SU-DHL-6 (cell line): ENCODE measurements at regions not wholly inside any gene's neighbourhood (a gene's known extent, or its start where the extent isn't known, plus 50 kb on each side); places are given as distances from the start of the nearest gene placed in this dataset.
"Not testable (repeated sequence)": the region's sequence is repeated elsewhere in the genome, so short reads cannot be mapped to it uniquely, and the experiment has no call there.

Experiments
- H2AFZ ChIP-seq: fragments of 200-600 bp; sonication (generic); 2 replicates; pipeline ENCODE4 v1.6.1; 2014; ENCODE audit warnings: low read depth, mild to moderate bottlenecking, moderate library complexity, mixed read lengths, antibody characterized with exemption, low read length; ENCODE audit not compliant: severe bottlenecking
- H3F3A ChIP-seq: fragments of 200-600 bp; shearing (Covaris generic); 2 replicates; pipeline ENCODE4 v1.6.0; 2016; ENCODE audit warnings: antibody characterized with exemption, mild to moderate bottlenecking; ENCODE audit not compliant: insufficient read depth
- H3K27ac ChIP-seq: fragments of 200-600 bp; sonication (generic); 2 replicates; pipeline ENCODE4 v1.5.1; 2016; ENCODE audit warnings: low read depth, mild to moderate bottlenecking, low read length, moderate library complexity, mixed read lengths
- H3K27me3 ChIP-seq: fragments of 200-600 bp; sonication (generic), shearing (Covaris generic); 2 replicates; pipeline ENCODE4 v1.6.0; 2014; ENCODE audit warnings: mild to moderate bottlenecking, low read length
- H3K36me3 ChIP-seq: fragments of 200-600 bp; sonication (generic); 2 replicates; pipeline ENCODE4 v1.6.1; 2014; ENCODE audit warnings: mild to moderate bottlenecking, low read length, mixed read lengths
- H3K4me2 ChIP-seq: fragments of 300-600, 200-600 bp; shearing (Covaris generic), sonication (generic); 2 replicates; pipeline ENCODE4 v1.6.0; 2014; ENCODE audit warnings: low read length, low read depth, mild to moderate bottlenecking; ENCODE audit not compliant: poor library complexity, severe bottlenecking
- H3K4me3 ChIP-seq: fragments of 200-600 bp; sonication (generic); 2 replicates; pipeline ENCODE4 v1.5.1; 2014; ENCODE audit warnings: antibody characterized with exemption, low read length, mild to moderate bottlenecking, mixed read lengths; ENCODE audit not compliant: insufficient read depth, poor library complexity, severe bottlenecking
- H3K79me2 ChIP-seq: fragments of 200-600 bp; sonication (generic); 2 replicates; pipeline ENCODE4 v1.6.1; 2014; ENCODE audit warnings: mild to moderate bottlenecking, low read length, moderate library complexity; ENCODE audit not compliant: insufficient read depth
- H3K9ac ChIP-seq: fragments of 200-600 bp; sonication (generic); 2 replicates; pipeline ENCODE4 v1.7.0; 2014; ENCODE audit warnings: mild to moderate bottlenecking, low read length
- H3K9me2 ChIP-seq: fragments of 200-600 bp; sonication (generic); replicated peaks from 2 replicates; pipeline ENCODE4 v1.6.1; 2014; ENCODE audit warnings: low read length; ENCODE audit not compliant: insufficient read depth
- H3K9me3 ChIP-seq: fragments of 200-600 bp; sonication (generic); 2 replicates; pipeline ENCODE4 v1.6.1; 2014; ENCODE audit warnings: low read length, mixed read lengths; ENCODE audit not compliant: insufficient read depth
- H4K20me1 ChIP-seq: fragments of 200-600 bp; sonication (generic); 2 replicates; pipeline ENCODE4 v1.6.1; 2014; ENCODE audit warnings: low read depth, mild to moderate bottlenecking, antibody characterized with exemption, low read length, moderate library complexity, mixed read lengths
- CTCF ChIP-seq: fragments of 200-600 bp; sonication (generic); IDR thresholded peaks from one replicate; pipeline ENCODE4 v1.5.1; 2017; ENCODE audit warnings: antibody characterized with exemption, mild to moderate bottlenecking, low read length, moderate library complexity; ENCODE audit not compliant: insufficient read depth, poor library complexity, severe bottlenecking
- EZH2phosphoT487 ChIP-seq: fragments of 200-600 bp; sonication (generic), shearing (Covaris generic); conservative IDR thresholded peaks from 2 replicates; pipeline ENCODE4 v1.6.1; 2018; ENCODE audit warnings: mild to moderate bottlenecking, antibody characterized with exemption, low read length, moderate library complexity, mixed read lengths

- H3K4me3 ChIP-seq, result no peak overlapping the region
- TF ChIP-seq EZH2phosphoT487, result no peak
- no peak for TF ChIP-seq CTCF
- H2AFZ ChIP-seq, result no peak overlapping the region
- no peaks in the 10 kb centered on the region for H3K9me2 ChIP-seq
- H3K27me3 ChIP-seq, result no peaks in the 10 kb centered on the region
- H3K27ac ChIP-seq, result no peak overlapping the region
- no peaks in the 10 kb centered on the region for H3K9me3 ChIP-seq
- no peak overlapping the region for H3K4me2 ChIP-seq
- no peaks in the 10 kb centered on the region for H4K20me1 ChIP-seq
- H3K79me2 ChIP-seq, result no peaks in the 10 kb centered on the region
- H3K36me3 ChIP-seq, result no peaks in the 10 kb centered on the region
- H3F3A ChIP-seq, result no peaks in the 10 kb centered on the region
- no peak overlapping the region for H3K9ac ChIP-seq
Measured at GRCh38 chr7:131819891-131820290, 263.5 kb upstream of the PODXL start.

GRCh38 chr7:131816391-131817007, 260.1 kb upstream of the PODXL start:
- Histone ChIP-seq H3K36me3 (no peaks in the 10 kb centered on the region), H3K9me2 (no peaks in the 10 kb centered on the region), H3F3A (no peaks in the 10 kb centered on the region), H3K9ac (no peak overlapping the region), H4K20me1 (no peaks in the 10 kb centered on the region), H3K27ac (no peak overlapping the region), H3K4me2 (no peak overlapping the region), H3K9me3 (no peaks in the 10 kb centered on the region), H3K79me2 (no peaks in the 10 kb centered on the region), H3K4me3 (no peak overlapping the region), H3K27me3 (no peaks in the 10 kb centered on the region), H2AFZ (no peak overlapping the region)
- TF ChIP-seq CTCF, result no peak
- no peak for TF ChIP-seq EZH2phosphoT487

- TF ChIP-seq CTCF (no peak), EZH2phosphoT487 (no peak)
- Histone ChIP-seq H3K27me3 (no peaks in the 10 kb centered on the region), H3K79me2 (no peaks in the 10 kb centered on the region)
Measured at GRCh38 chr7:131808736-131809135, 252.3 kb upstream of the PODXL start.

GRCh38 chr7:131808156-131808555, 251.7 kb upstream of the PODXL start:
- not testable (repeated sequence) for H3K9me2 ChIP-seq, H4K20me1 ChIP-seq, H3F3A ChIP-seq, H3K79me2 ChIP-seq, H3K9me3 ChIP-seq, H3K36me3 ChIP-seq, H3K9ac ChIP-seq, H3K4me2 ChIP-seq, H3K4me3 ChIP-seq, H3K27ac ChIP-seq, H2AFZ ChIP-seq, H3K27me3 ChIP-seq

More at GRCh38 chr7:131808736-131809135, 252.3 kb upstream of the PODXL start:
- Histone ChIP-seq H2AFZ (no peak overlapping the region), H3K9ac (no peak overlapping the region), H3K4me3 (no peak overlapping the region), H3K4me2 (no peak overlapping the region), H3K27ac (no peak overlapping the region), H3K36me3 (no peaks in the 10 kb centered on the region), H3K9me3 (no peaks in the 10 kb centered on the region), H3K9me2 (no peaks in the 10 kb centered on the region), H4K20me1 (no peaks in the 10 kb centered on the region), H3F3A (no peaks in the 10 kb centered on the region)
